ENCODE measurements at regions not wholly inside any gene's neighbourhood (a gene's known extent, or its start where the extent isn't known, plus 50 kb on each side); places are given as distances from the start of the nearest gene placed in this dataset.

DNA sequence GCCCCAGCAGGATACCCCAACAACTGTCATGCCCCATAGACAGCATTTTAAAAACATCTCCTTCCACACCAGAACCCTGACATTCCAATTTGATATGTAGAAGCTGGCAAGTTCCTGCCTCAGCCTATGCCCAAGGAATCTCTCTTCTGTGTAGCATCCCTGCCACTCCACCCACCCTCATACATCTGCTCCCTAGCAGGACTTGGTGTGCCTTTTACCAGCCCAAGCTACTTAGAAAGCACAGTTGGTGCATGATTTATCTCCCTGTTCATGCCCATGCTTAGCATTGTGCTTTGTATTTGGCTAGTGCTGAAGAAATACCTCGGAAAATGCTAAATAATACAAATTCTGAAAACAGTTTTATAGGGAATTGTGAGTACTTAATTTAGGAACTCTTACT is 236.9 kb upstream of the HES1 start:
- TF ChIP-seq EZH2phosphoT487 (IDR thresholded peaks at IDR 0.05; ENCODE audit: low read depth, severe bottlenecking, unreplicated experiment) (no peak), EZH2 (IDR thresholded peaks at IDR 0.05; ENCODE audit: borderline replicate concordance) (no peak)
- TF ChIP-seq, protein P1, sequence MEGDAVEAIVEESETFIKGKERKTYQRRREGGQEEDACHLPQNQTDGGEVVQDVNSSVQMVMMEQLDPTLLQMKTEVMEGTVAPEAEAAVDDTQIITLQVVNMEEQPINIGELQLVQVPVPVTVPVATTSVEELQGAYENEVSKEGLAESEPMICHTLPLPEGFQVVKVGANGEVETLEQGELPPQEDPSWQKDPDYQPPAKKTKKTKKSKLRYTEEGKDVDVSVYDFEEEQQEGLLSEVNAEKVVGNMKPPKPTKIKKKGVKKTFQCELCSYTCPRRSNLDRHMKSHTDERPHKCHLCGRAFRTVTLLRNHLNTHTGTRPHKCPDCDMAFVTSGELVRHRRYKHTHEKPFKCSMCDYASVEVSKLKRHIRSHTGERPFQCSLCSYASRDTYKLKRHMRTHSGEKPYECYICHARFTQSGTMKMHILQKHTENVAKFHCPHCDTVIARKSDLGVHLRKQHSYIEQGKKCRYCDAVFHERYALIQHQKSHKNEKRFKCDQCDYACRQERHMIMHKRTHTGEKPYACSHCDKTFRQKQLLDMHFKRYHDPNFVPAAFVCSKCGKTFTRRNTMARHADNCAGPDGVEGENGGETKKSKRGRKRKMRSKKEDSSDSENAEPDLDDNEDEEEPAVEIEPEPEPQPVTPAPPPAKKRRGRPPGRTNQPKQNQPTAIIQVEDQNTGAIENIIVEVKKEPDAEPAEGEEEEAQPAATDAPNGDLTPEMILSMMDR (IDR thresholded peaks at IDR 0.05; ENCODE audit: poor library complexity) = no peak

All from hepatocyte (in vitro differentiated cells).